ENCODE measurements at regions not wholly inside any gene's neighbourhood (a gene's known extent, or its start where the extent isn't known, plus 50 kb on each side); places are given as distances from the start of the nearest gene placed in this dataset.

- TF ChIP-seq TCF12 (IDR thresholded peaks at IDR 0.05; ENCODE audit: low read depth): no peak
- no peak for TF ChIP-seq ZBTB7A (IDR thresholded peaks at IDR 0.05; ENCODE audit: low read depth)
- TF ChIP-seq NFIC (IDR thresholded peaks at IDR 0.05): no peak
- TF ChIP-seq MAX (IDR thresholded peaks at IDR 0.05): no peak
- TF ChIP-seq TAF1 (IDR thresholded peaks at IDR 0.05; ENCODE audit: low read depth): no peak
- TF ChIP-seq RAD21 (IDR thresholded peaks at IDR 0.05; ENCODE audit: low read depth): no peak
- TF ChIP-seq YY1 (IDR thresholded peaks at IDR 0.05; ENCODE audit: low read depth): no peak
- no peak for TF ChIP-seq REST (IDR thresholded peaks at IDR 0.05; ENCODE audit: low read depth)
- TF ChIP-seq EGR1 (IDR thresholded peaks at IDR 0.05): no peak
- no peak for TF ChIP-seq CEBPB (IDR thresholded peaks at IDR 0.05)
- TF ChIP-seq CREB1 (IDR thresholded peaks at IDR 0.05; ENCODE audit: low read depth): no peak
- TF ChIP-seq USF1 (IDR thresholded peaks at IDR 0.05): no peak
- TF ChIP-seq EP300 (IDR thresholded peaks at IDR 0.05; ENCODE audit: borderline replicate concordance): no peak
Measured at GRCh38 chr7:156043416-156044178, 231.3 kb upstream of the SHH start.

- TF ChIP-seq CREB1 (IDR thresholded peaks at IDR 0.05; ENCODE audit: low read depth) (no peak), ZBTB7A (IDR thresholded peaks at IDR 0.05; ENCODE audit: low read depth) (no peak), RAD21 (IDR thresholded peaks at IDR 0.05; ENCODE audit: low read depth) (no peak), NFIC (IDR thresholded peaks at IDR 0.05) (no peak), TEAD4 (IDR thresholded peaks at IDR 0.05) (no peak), EP300 (IDR thresholded peaks at IDR 0.05; ENCODE audit: borderline replicate concordance) (no peak), YY1 (IDR thresholded peaks at IDR 0.05; ENCODE audit: low read depth) (no peak), TCF12 (IDR thresholded peaks at IDR 0.05; ENCODE audit: low read depth) (no peak), FOXM1 (IDR thresholded peaks at IDR 0.05; ENCODE audit: borderline replicate concordance, low read depth) (no peak), TAF1 (IDR thresholded peaks at IDR 0.05; ENCODE audit: low read depth) (no peak), CEBPB (IDR thresholded peaks at IDR 0.05) (no peak), EGR1 (IDR thresholded peaks at IDR 0.05) (no peak), USF1 (IDR thresholded peaks at IDR 0.05) (no peak)
Measured at GRCh38 chr7:156041398-156041797, 229.1 kb upstream of the SHH start.

GRCh38 chr7:156039971-156040677 is 227.9 kb upstream of the SHH start:
- no peak for TF ChIP-seq EP300 (IDR thresholded peaks at IDR 0.05; ENCODE audit: borderline replicate concordance)

GRCh38 chr7:156039194-156039593 is 226.9 kb upstream of the SHH start:
- TF ChIP-seq RAD21 (IDR thresholded peaks at IDR 0.05; ENCODE audit: low read depth): no peak
- no peak for TF ChIP-seq CEBPB (IDR thresholded peaks at IDR 0.05)
- TF ChIP-seq REST (IDR thresholded peaks at IDR 0.05; ENCODE audit: low read depth): no peak
- TF ChIP-seq EGR1 (IDR thresholded peaks at IDR 0.05): no peak
- TF ChIP-seq FOXM1 (IDR thresholded peaks at IDR 0.05; ENCODE audit: borderline replicate concordance, low read depth): no peak
- no peak for TF ChIP-seq TEAD4 (IDR thresholded peaks at IDR 0.05)
- TF ChIP-seq ZBTB7A (IDR thresholded peaks at IDR 0.05; ENCODE audit: low read depth): no peak
- no peak for TF ChIP-seq TCF12 (IDR thresholded peaks at IDR 0.05; ENCODE audit: low read depth)
- TF ChIP-seq TAF1 (IDR thresholded peaks at IDR 0.05; ENCODE audit: low read depth): no peak

GRCh38 chr7:156038345-156038744 is 226.1 kb upstream of the SHH start:
- TF ChIP-seq EGR1 (IDR thresholded peaks at IDR 0.05) (no peak), REST (IDR thresholded peaks at IDR 0.05; ENCODE audit: low read depth) (peak; percentile 52), TCF12 (IDR thresholded peaks at IDR 0.05; ENCODE audit: low read depth) (no peak)

Measured in Ishikawa (cell line).